Tibial artery (tissue), 4 donors: ENCODE measurements at regions not wholly inside any gene's neighbourhood (a gene's known extent, or its start where the extent isn't known, plus 50 kb on each side); places are given as distances from the start of the nearest gene placed in this dataset.

Experiments
- DNase-seq, 2 donors: peaks; one replicate each; pipeline ENCODE4 v3.0.0-alpha.2; 2019
- H3K27ac ChIP-seq, 2 donors: fragments of 200-600 bp; sonication (generic) in 1 of 2; 1 replicate in 1 of 2; 2 replicates in 1 of 2; pipeline ENCODE4 v1.5.1; 2018 to 2019; ENCODE audit warnings: mild to moderate bottlenecking in 1 of 2
- H3K27me3 ChIP-seq, 2 donors: fragments of 200-600 bp; sonication (generic) in 1 of 2; one replicate each; pipeline versions ENCODE4 v1.5.1 to v1.6.0; 2016 to 2019
- H3K36me3 ChIP-seq, 3 donors: fragments of 200-600 bp; sonication (generic) in 2 of 3; one replicate each; pipeline ENCODE4 v1.5.1; 2016 to 2019; ENCODE audit warnings: mild to moderate bottlenecking in 2 of 3
- H3K4me1 ChIP-seq, 4 donors: fragments of 200-600 bp; sonication (generic) in 2 of 4; 1 replicate in 3 of 4; 2 replicates in 1 of 4; pipeline ENCODE4 v1.5.1; 2016 to 2019
- H3K4me3 ChIP-seq, 2 donors: fragments of 200-600 bp; sonication (generic) in 1 of 2; 1 replicate in 1 of 2; 2 replicates in 1 of 2; pipeline ENCODE4 v1.5.1; 2018 to 2019; ENCODE audit warnings: mild to moderate bottlenecking in 2 of 2
- H3K9me3 ChIP-seq, 3 donors: fragments of 200-600 bp; sonication (generic) in 1 of 3; one replicate each; pipeline ENCODE4 v1.5.1; 2016 to 2019
- intact Hi-C: fragments of 100-400 bp; cut with DNase I; formaldehyde crosslinking; loops from one replicate; pipeline ENCODE4 v1.15.0; 2023; ENCODE audit warnings: low total_unique reads
- TF ChIP-seq, protein P1 (sequence below), 2 experiments: fragments of 200-600 bp in 1 of 2; fragments of 450-650 bp in 1 of 2; IDR thresholded peaks; one replicate each; pipeline ENCODE4 v1.5.1; 2017 to 2019; ENCODE audit warnings: antibody characterized with exemption in 2 of 2, mild to moderate bottlenecking in 1 of 2, moderate library complexity in 1 of 2

DNA sequence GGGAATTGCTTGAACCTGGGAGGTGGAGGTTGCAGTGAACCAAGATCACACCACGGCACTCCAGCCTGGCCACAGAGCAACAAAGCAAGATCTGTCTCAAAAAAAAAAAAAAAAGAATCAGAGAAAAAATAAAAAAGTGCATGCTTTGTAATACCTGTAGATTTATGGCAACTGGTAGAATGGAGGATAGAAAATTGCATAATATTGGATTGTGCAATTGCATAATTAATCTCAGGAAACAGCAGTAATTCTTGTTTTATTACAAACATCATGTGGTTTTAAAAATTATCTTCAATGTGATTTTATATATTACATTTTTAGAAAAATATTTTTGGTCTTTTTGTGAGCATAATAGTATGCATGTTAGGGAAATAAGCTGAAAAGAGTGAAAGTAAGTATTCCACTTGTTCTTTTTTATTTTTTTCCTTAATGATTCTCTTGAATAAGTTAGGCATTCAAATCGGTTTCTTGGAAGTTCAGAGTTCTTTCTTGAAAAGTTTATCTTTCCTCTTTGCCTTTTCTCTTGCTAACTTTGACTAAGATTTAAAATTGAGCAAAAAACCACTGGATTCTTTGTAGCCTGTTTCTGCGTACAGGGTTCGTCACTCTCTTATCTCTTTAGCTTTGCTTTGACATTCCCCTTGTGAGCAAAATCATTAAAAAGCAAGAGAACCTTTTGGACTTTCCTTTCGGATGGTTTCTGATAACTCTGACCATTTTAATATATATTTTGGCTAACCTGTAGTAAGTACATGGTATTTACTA lies 127.5 kb upstream of the ADAMTS5 start:
- Histone ChIP-seq H3K36me3 (no peaks in the 10 kb centered on the region), H3K27me3 (no peaks in the 10 kb centered on the region), H3K4me3 (no peak overlapping the region), H3K9me3 (no peaks in the 10 kb centered on the region), H3K4me1 (peaks cover 0 to 9% (median 4%) of the 10 kb centered on the region in 4 donors), H3K27ac (no peak overlapping the region)
- intact Hi-C loops: no loop called here
- no peak for DNase-seq
- TF ChIP-seq, protein P1, sequence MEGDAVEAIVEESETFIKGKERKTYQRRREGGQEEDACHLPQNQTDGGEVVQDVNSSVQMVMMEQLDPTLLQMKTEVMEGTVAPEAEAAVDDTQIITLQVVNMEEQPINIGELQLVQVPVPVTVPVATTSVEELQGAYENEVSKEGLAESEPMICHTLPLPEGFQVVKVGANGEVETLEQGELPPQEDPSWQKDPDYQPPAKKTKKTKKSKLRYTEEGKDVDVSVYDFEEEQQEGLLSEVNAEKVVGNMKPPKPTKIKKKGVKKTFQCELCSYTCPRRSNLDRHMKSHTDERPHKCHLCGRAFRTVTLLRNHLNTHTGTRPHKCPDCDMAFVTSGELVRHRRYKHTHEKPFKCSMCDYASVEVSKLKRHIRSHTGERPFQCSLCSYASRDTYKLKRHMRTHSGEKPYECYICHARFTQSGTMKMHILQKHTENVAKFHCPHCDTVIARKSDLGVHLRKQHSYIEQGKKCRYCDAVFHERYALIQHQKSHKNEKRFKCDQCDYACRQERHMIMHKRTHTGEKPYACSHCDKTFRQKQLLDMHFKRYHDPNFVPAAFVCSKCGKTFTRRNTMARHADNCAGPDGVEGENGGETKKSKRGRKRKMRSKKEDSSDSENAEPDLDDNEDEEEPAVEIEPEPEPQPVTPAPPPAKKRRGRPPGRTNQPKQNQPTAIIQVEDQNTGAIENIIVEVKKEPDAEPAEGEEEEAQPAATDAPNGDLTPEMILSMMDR (IDR thresholded peaks at IDR 0.05): no peak

DNA sequence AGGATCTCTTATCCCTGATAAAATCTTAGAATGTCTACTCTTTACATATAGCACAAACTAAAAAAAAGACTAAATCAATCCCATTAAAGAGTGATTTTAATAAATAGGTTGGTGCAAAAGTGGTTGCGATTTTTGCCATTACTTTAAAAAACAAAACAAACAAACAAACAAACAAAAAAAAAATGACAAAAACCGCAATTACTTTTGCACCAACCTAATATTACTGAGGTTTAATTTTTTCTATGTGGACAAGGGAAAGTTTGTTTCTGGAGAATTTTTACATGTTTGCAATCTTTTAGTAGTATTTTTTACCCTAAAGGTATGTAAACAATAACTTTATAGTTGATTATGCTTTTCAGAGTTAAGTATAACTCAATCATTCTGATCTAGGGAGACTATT lies 119.7 kb upstream of the ADAMTS5 start:
- peaks cover 0 to 9% (median 4%) of the 10 kb centered on the region in 4 donors for H3K4me1 ChIP-seq
- TF ChIP-seq, protein P1 (IDR thresholded peaks at IDR 0.05): no peak
- H3K27ac ChIP-seq: no peak overlapping the region
- intact Hi-C loops: no loop called here
- no peaks in the 10 kb centered on the region for H3K27me3 ChIP-seq
- H3K36me3 ChIP-seq: no peaks in the 10 kb centered on the region
- no peaks in the 10 kb centered on the region for H3K9me3 ChIP-seq
- H3K4me3 ChIP-seq: no peak overlapping the region
- no peak for DNase-seq

DNA sequence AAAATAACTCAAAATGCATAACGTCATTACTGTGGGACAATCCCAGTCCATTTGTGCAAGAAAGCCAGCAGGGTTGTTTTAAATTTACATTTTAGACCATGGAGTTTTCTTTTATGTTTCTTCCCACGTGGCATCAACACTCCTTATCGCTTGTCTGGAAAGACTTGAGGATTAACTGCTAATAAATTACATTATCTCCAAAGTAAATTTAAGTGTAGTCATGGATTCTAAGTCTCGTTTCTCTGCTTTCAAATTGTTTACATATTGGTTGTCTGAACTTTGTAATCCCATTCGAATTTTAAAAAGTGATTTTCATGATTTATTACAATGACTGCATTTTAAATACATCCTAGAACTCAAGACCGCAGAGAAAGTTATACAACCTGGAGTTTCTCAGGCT lies 119.3 kb upstream of the ADAMTS5 start:
- DNase-seq: no peak
- H3K27ac ChIP-seq: no peak overlapping the region
- no peaks in the 10 kb centered on the region for H3K9me3 ChIP-seq
- H3K36me3 ChIP-seq: no peaks in the 10 kb centered on the region
- TF ChIP-seq, protein P1 (IDR thresholded peaks at IDR 0.05): no peak
- no peak overlapping the region for H3K4me3 ChIP-seq
- peaks cover 0 to 9% (median 4%) of the 10 kb centered on the region in 4 donors for H3K4me1 ChIP-seq
- intact Hi-C loops: no loop called here
- no peaks in the 10 kb centered on the region for H3K27me3 ChIP-seq

DNA sequence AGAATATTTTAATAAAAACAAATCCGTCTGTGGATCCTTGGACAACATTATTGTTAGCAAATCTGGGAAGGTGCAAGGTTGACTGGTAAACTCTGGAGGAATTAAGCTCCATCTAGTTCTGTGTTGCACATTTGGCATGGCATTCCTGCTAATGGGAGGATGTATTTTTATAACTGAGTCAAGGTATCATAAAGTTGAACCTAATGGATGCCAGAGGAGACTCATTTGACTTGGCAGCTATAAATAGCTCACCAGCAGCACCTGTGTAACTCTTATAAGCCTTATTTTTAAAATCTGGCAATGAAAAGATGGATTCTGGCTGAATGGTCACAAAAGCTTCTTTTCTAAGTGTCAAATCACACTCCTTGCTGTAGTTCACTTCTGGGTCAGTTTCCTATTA lies 118.5 kb upstream of the ADAMTS5 start:
- no peak for DNase-seq
- Histone ChIP-seq H3K4me3 (no peak overlapping the region), H3K27me3 (no peaks in the 10 kb centered on the region), H3K9me3 (no peaks in the 10 kb centered on the region), H3K27ac (no peak overlapping the region), H3K36me3 (no peaks in the 10 kb centered on the region), H3K4me1 (peaks cover 0 to 6% (median 4%) of the 10 kb centered on the region in 4 donors)
- TF ChIP-seq, protein P1 (IDR thresholded peaks at IDR 0.05): no peak
- intact Hi-C loops: no loop called here

DNA sequence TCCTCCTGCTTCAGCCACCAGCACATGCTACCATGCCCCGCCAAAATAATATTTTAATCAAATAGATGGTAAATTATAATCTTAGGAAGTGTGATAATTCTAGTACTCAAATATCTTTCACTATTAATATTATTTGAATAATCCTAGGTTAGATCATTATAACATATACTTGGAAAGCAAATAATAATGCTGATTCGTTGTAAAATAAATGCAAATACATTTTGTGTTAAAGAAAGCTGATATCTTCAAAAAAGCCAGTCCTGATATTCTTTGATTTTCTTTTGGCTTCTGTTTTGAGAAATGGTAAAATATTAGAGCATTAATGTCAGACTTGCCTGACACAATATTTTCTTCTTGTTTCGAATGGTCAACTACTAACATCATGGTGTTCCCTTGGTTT lies 116.3 kb upstream of the ADAMTS5 start:
- H3K4me1 ChIP-seq: no peaks in the 10 kb centered on the region
- H3K27ac ChIP-seq: no peak overlapping the region
- H3K4me3 ChIP-seq: no peak overlapping the region
- no peaks in the 10 kb centered on the region for H3K9me3 ChIP-seq
- no peaks in the 10 kb centered on the region for H3K36me3 ChIP-seq
- no peak for DNase-seq
- intact Hi-C loops: no loop called here
- TF ChIP-seq, protein P1 (IDR thresholded peaks at IDR 0.05): no peak
- no peaks in the 10 kb centered on the region for H3K27me3 ChIP-seq
